OCI-LY1 (cell line): ENCODE measurements at regions not wholly inside any gene's neighbourhood (a gene's known extent, or its start where the extent isn't known, plus 50 kb on each side); places are given as distances from the start of the nearest gene placed in this dataset.

Experiments used
- H2AFZ ChIP-seq: fragments of 200-600 bp; sonication (generic), shearing (Covaris generic); 2 replicates; pipeline ENCODE4 v1.6.0; 2014; ENCODE audit warnings: antibody characterized with exemption, mild to moderate bottlenecking, low read length
- H3F3A ChIP-seq: fragments of 200-600 bp; sonication (generic), shearing (Covaris generic); 2 replicates; pipeline ENCODE4 v1.6.0; 2014; ENCODE audit warnings: mild to moderate bottlenecking, antibody characterized with exemption, low read length, moderate library complexity; ENCODE audit not compliant: insufficient read depth
- H3K27ac ChIP-seq: fragments of 200-600 bp; sonication (generic); 2 replicates; pipeline ENCODE4 v1.5.1; 2014; ENCODE audit warnings: low read length, mixed run types, mild to moderate bottlenecking, low read depth; ENCODE audit not compliant: poor library complexity, severe bottlenecking
- H3K27me3 ChIP-seq: fragments of 200-600 bp; sonication (generic); 2 replicates; pipeline ENCODE4 v1.6.0; 2014; ENCODE audit warnings: antibody characterized with exemption, mild to moderate bottlenecking, low read length, moderate library complexity; ENCODE audit not compliant: insufficient read depth
- H3K36me3 ChIP-seq: fragments of 200-600 bp; sonication (generic); 2 replicates; pipeline ENCODE4 v1.6.1; 2014; ENCODE audit warnings: mild to moderate bottlenecking, antibody characterized with exemption, low read length, moderate library complexity, mixed read lengths; ENCODE audit not compliant: insufficient read depth
- H3K4me1 ChIP-seq: fragments of 200-600 bp; sonication (generic); 2 replicates; pipeline ENCODE4 v1.5.1; 2014; ENCODE audit warnings: mild to moderate bottlenecking, low read length, moderate library complexity; ENCODE audit not compliant: insufficient read depth, severe bottlenecking
- H3K4me2 ChIP-seq: fragments of 200-600 bp; sonication (generic), shearing (Covaris generic); 2 replicates; pipeline ENCODE4 v1.6.1; 2014; ENCODE audit warnings: low read length
- H3K4me3 ChIP-seq: fragments of 200-600 bp; sonication (generic); 2 replicates; pipeline ENCODE4 v1.5.1; 2014; ENCODE audit warnings: low read length, low read depth, mild to moderate bottlenecking, mixed read lengths; ENCODE audit not compliant: poor library complexity, severe bottlenecking
- H3K79me2 ChIP-seq: fragments of 200-600 bp; shearing (Covaris generic); 2 replicates; pipeline ENCODE4 v1.6.1; 2016; ENCODE audit warnings: mixed run types, low read length, mixed read lengths; ENCODE audit not compliant: insufficient read depth
- H3K9ac ChIP-seq: fragments of 200-600 bp; sonication (generic), shearing (Covaris generic); 2 replicates; pipeline ENCODE4 v1.6.1; 2014; ENCODE audit warnings: mild to moderate bottlenecking, low read length, mixed read lengths
- H3K9me2 ChIP-seq: fragments of 200-600 bp; sonication (generic), shearing (Covaris generic); 2 replicates; pipeline ENCODE4 v1.6.1; 2014; ENCODE audit warnings: low read depth, mild to moderate bottlenecking, low read length, mixed read lengths
- H3K9me3 ChIP-seq: fragments of 200-600 bp; shearing (Covaris generic); 2 replicates; pipeline ENCODE4 v1.6.1; 2014; ENCODE audit warnings: low read length, mixed read lengths
- H4K20me1 ChIP-seq: fragments of 200-600 bp; sonication (generic), shearing (Covaris generic); 2 replicates; pipeline ENCODE4 v1.6.0; 2016; ENCODE audit warnings: mild to moderate bottlenecking, low read length; ENCODE audit not compliant: insufficient read depth
- CTCF ChIP-seq: fragments of 200-600 bp; sonication (generic), shearing (Covaris generic); IDR thresholded peaks from 2 replicates; pipeline ENCODE4 v1.5.1; 2017; ENCODE audit warnings: mild to moderate bottlenecking, antibody characterized with exemption, low read length, moderate library complexity, mixed read lengths
- EZH2 ChIP-seq: fragments of 200-600 bp; sonication (generic), shearing (Covaris generic); IDR thresholded peaks from 2 replicates; pipeline ENCODE4 v1.8.0; 2017; ENCODE audit warnings: borderline replicate concordance, mixed run types, mild to moderate bottlenecking, antibody characterized with exemption, low read length, moderate library complexity, mixed read lengths

GRCh38 chr3:177882124-177882648 is 654.0 kb upstream of the KCNMB2 start:
- Histone ChIP-seq H3K4me2 (no peak overlapping the region), H2AFZ (no peak overlapping the region), H4K20me1 (no peaks in the 10 kb centered on the region), H3K4me1 (no peaks in the 10 kb centered on the region), H3K9me2 (no peaks in the 10 kb centered on the region), H3K4me3 (no peak overlapping the region), H3K79me2 (no peaks in the 10 kb centered on the region), H3K36me3 (no peaks in the 10 kb centered on the region), H3K27me3 (no peaks in the 10 kb centered on the region), H3F3A (no peaks in the 10 kb centered on the region), H3K9ac (no peak overlapping the region), H3K9me3 (no peaks in the 10 kb centered on the region), H3K27ac (no peak overlapping the region)
- TF ChIP-seq EZH2 (no peak), CTCF (no peak)

GRCh38 chr3:177883091-177883490 is 653.1 kb upstream of the KCNMB2 start:
- Histone ChIP-seq H3K27me3 (no peaks in the 10 kb centered on the region), H3K4me2 (no peak overlapping the region), H3K9me3 (no peaks in the 10 kb centered on the region), H3K36me3 (no peaks in the 10 kb centered on the region), H2AFZ (no peak overlapping the region), H3K27ac (no peak overlapping the region), H3K4me1 (no peaks in the 10 kb centered on the region), H3F3A (no peaks in the 10 kb centered on the region), H3K4me3 (no peak overlapping the region), H3K9me2 (no peaks in the 10 kb centered on the region), H3K9ac (no peak overlapping the region), H3K79me2 (no peaks in the 10 kb centered on the region), H4K20me1 (no peaks in the 10 kb centered on the region)
- no peak for TF ChIP-seq CTCF
- no peak for TF ChIP-seq EZH2

- Histone ChIP-seq H3F3A (no peaks in the 10 kb centered on the region), H3K36me3 (no peaks in the 10 kb centered on the region), H3K27me3 (no peaks in the 10 kb centered on the region), H3K4me2 (no peak overlapping the region), H3K4me1 (no peaks in the 10 kb centered on the region), H2AFZ (no peak overlapping the region), H3K9me2 (no peaks in the 10 kb centered on the region), H3K4me3 (no peak overlapping the region), H3K79me2 (no peaks in the 10 kb centered on the region), H4K20me1 (no peaks in the 10 kb centered on the region), H3K27ac (no peak overlapping the region), H3K9me3 (no peaks in the 10 kb centered on the region), H3K9ac (no peak overlapping the region)
- no peak for TF ChIP-seq EZH2
- TF ChIP-seq CTCF: no peak
Measured at GRCh38 chr3:177883957-177884356, 652.3 kb upstream of the KCNMB2 start.
